GM21447 (cell line): ENCODE measurements at regions not wholly inside any gene's neighbourhood (a gene's known extent, or its start where the extent isn't known, plus 50 kb on each side); places are given as distances from the start of the nearest gene placed in this dataset.

ENCODE experiments used
- ATAC-seq: cut with Tn5 transposase; IDR thresholded peaks from one replicate; pipeline ENCODE4 v1.9.1; 2021; ENCODE audit not compliant: unreplicated experiment

DNA sequence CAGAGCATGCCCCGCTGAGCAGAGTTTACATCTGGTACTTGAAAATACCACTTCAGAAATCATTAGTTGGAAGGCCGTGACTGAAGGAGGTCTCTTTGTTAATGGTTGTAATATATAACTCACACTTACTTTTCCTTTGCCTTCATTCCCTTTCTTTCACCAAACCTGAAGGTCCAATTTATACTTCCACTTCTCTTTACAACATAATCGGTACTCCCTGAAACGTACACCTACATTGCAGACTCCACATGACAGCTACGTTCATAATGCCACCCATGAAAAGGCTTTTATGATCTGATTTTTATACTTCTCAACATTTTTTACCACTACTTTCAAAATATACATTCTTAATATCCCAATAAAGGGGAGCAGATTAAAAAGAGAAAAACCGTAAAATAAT lies 298.7 kb downstream of the C4orf33 start:
- ATAC-seq, result no peak

DNA sequence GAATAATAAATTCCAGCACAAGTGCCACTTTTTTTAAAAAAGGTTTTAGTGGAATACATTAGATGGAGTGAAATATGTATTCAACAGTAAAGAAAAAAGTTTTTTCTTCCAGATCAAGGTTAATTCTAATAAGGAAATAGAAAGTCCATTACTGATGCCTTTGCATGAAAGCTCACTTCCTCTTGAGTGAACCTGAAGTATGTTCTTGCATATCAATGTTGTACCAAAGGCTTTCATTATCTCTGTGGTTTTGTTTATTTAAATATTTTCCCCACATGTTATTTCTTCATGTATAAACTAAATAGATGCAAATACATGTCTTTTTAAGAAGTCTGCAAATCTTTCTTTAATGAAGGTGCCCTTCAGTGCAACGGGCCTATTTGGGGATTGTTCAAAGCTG lies 307.9 kb downstream of the C4orf33 start:
- ATAC-seq, result no peak

DNA sequence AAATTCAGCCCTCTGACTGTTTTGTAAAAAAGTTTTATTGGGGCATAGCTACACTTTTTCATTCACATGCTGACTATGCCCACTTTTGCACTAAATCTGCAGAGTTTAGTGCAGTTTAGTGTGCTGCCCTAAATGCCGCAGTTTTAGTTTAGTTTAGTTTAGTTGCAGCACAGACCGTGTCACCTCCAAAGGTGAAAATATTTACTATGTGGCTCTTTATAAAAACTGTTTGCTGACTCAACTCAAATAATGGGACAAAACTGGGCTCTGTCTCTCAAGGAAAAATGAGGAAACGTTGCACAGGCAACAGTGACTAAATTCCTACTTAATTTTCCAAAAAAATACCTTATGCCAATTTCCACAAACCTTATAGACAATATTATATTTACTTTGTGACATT lies 314.2 kb downstream of the C4orf33 start:
- no peak for ATAC-seq

DNA sequence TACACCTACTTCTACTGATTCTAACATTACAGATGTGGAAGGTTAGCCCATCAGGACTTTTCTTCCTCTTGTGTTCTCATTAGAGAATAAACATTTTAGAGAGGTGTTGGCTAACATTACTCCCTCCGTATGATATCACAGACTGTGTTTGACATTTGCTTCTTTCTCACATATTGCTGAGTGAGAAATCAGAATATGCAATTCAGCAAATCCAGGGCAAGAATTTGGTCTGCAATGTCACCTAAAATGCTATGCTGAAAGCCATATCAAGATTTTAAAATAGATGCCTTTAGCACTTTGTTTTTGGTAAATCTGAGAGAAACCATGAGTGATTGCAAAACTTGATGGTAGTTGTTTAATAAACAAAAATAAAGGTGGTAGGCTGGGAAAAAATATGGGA lies 319.1 kb downstream of the C4orf33 start:
- no peak for ATAC-seq

DNA sequence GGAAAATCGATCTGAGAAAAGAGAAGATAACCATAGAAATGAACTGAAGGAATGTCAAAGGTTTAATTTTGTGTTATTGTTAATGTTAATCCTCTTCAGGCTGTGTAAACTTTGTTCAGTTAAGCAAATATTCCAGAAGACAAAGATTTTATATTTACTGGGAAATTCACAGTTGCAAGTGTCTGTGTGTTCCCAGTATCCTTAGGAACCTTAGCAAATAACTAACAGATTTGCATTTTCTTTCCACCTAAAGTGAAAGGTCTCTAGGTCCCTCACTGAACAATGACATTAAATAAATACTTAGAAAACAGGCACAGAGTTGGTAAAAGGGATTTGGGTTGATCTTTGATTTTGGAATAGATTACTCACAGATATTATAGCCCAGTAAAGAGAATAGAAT lies 324.7 kb downstream of the C4orf33 start:
- ATAC-seq, result no peak

GRCh38 chr4:129422277-129422676 lies 326.3 kb downstream of the C4orf33 start:
- ATAC-seq, result no peak

- no peak for ATAC-seq
Observed at GRCh38 chr4:129428454-129428853, 332.5 kb downstream of the C4orf33 start.

- ATAC-seq, result no peak
Observed at GRCh38 chr4:129429581-129430320, 333.8 kb downstream of the C4orf33 start.

DNA sequence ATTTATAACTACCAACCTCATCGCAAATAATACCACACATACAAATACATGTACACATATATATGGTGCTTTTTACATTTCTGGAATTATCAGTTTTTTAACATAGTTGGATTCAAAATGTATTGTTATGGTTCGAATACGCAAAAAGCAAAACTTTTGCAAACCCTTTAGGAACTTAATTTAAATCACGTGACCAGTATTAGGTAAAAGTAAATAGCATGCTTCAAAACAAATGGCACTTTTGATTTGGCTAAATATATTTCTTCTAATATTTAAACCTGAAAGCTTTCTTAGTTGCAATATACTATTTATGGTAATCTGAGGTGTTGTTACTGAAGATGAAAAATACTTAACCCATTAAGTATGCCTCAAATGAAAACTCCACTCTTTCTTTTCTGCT lies 341.4 kb downstream of the C4orf33 start:
- ATAC-seq, result no peak

- ATAC-seq, result no peak
Observed at GRCh38 chr4:129438456-129438981, 342.6 kb downstream of the C4orf33 start.

DNA sequence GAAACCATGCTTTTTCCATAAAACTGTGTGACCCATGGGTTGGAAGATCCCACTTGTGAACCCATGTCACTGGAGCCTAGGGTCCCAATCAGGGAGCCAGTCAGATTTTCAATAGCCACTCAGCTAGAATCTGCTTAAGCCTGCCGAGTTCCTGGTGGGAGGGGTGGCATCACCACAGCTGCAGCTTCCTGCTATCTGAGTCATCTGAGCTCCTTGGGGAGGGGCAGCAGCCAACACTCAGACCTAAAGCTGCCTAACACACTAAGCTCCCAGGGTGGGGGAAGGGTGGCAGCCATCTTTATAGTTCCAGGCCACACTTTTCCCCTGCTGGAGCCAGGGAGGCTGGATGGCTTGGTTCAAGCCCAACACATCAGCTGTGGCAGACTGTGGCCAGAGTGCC lies 350.1 kb downstream of the C4orf33 start:
- ATAC-seq, result no peak

GRCh38 chr4:129453524-129454200 lies 357.7 kb downstream of the C4orf33 start:
- ATAC-seq, result no peak

DNA sequence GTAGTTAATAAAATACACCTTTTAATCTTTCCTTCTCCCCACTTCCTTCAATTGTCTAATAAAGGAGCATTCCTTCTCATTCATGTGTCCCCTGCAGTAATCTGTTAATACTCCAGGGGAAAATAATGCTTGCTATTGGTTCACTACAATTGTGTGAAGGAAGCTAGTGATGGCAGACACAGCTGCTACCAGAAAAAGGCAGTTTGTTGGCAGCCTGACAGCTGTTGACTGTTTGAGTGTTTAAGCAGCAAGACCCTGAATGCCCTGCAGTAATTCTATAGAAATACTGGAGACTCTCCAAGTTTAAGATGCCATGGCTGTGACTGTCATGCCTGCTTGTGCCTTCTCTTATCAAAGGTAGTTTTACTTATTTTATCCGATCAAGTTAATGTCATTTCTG lies 359.5 kb downstream of the C4orf33 start:
- no peak for ATAC-seq

- no peak for ATAC-seq
Observed at GRCh38 chr4:129468624-129469023, 372.7 kb downstream of the C4orf33 start.

DNA sequence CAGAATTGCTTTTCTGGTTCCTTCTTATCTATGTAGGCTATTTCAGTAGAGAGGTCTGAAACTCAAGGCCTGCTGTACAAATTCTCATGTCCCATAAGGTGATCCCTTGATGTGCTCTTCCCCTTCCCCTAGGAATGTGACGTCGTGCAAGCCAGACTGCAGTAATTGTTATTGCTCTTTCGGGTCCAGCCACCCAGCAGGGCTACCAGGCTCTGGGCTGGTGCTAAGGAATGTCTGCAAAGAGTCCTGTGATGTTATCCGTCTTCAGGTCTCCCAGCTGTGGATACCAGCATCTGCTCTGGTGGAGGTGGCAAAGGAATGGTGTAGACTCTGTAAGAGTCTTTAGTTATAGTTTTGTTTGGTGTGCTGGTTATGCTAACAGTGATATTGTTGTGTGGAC lies 378.7 kb downstream of the C4orf33 start:
- no peak for ATAC-seq

- ATAC-seq, result no peak
Observed at GRCh38 chr4:129481107-129481506, 385.2 kb downstream of the C4orf33 start.

GRCh38 chr4:129488427-129488826 lies 392.5 kb downstream of the C4orf33 start:
- ATAC-seq, result no peak

DNA sequence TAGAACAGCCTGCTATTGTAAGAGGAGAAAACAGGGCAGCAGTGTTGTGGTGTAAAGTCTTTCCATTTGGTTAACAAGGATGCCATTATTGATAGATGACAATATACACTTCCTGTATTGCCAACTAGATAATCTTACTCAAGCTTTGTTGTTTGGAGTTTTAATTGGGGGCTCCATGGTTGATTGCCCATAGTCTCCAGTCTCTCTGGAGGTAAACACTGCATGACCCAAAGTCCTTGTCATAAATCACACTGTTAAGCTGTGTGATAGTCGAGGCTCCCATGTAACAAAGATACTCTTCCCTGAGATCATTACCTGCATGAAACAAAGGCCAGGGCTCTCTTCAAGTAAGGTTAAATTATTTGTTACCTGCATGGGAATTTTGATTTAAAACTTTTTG lies 394.6 kb downstream of the C4orf33 start:
- no peak for ATAC-seq

GRCh38 chr4:129498626-129499025 lies 402.7 kb downstream of the C4orf33 start:
- no peak for ATAC-seq

GRCh38 chr4:129514852-129515251 lies 418.9 kb downstream of the C4orf33 start:
- ATAC-seq, result no peak

GRCh38 chr4:129515356-129515755 lies 419.4 kb downstream of the C4orf33 start:
- ATAC-seq, result no peak

- no peak for ATAC-seq
Observed at GRCh38 chr4:129526812-129527211, 430.9 kb downstream of the C4orf33 start.
